ENCODE measurements at regions not wholly inside any gene's neighbourhood (a gene's known extent, or its start where the extent isn't known, plus 50 kb on each side); places are given as distances from the start of the nearest gene placed in this dataset.

- intact Hi-C loops (cut with micrococcal nuclease; ENCODE audit: unreplicated experiment) (no loop called here), in situ Hi-C loops (cut with HindIII; ENCODE audit: low pct_unique_long_range_greater_than_20kb, low sequenced_read_pairs) (no loop called here)
- Histone ChIP-seq H3K4me3 (ENCODE audit: low read depth in 2 of 2, low read length in 2 of 2) (no peak overlapping the region), H3K9me3 (ENCODE audit: control insufficient read depth, insufficient read depth, low read depth, low read length) (no peaks in the 10 kb centered on the region), H3K36me3 (ENCODE audit: control insufficient read depth, insufficient read depth, low read length) (no peaks in the 10 kb centered on the region), H3K4me1 (ENCODE audit: control insufficient read depth, insufficient read depth, low read length) (peaks cover 24% of the 10 kb centered on the region), H3K27me3 (ENCODE audit: control insufficient read depth, insufficient read depth, low read length) (no peaks in the 10 kb centered on the region), H3K27ac (ENCODE audit: low read length) (no peak overlapping the region)
- POLR2A ChIA-PET = no interaction called here
- DNase-seq (ENCODE audit: low read depth, low spot score) = no peak
- CTCF ChIA-PET = no interaction called here
- no peak for ATAC-seq
- BruUV-seq (replicated peaks) = no TSS peak
- no peak for TF ChIP-seq TCF7L2 (IDR thresholded peaks at IDR 0.05; ENCODE audit: low read depth, low read length)
- TF ChIP-seq SIN3A (IDR thresholded peaks at IDR 0.05; ENCODE audit: borderline replicate concordance, insufficient read depth, low read depth, low read length) = no peak
- no peak for TF ChIP-seq CTCF (IDR thresholded peaks at IDR 0.05)
- TF ChIP-seq REST (IDR thresholded peaks at IDR 0.05; ENCODE audit: insufficient read depth in 1 of 2, low read depth in 2 of 2, low read length in 1 of 2) = no peak
- no peak for TF ChIP-seq POLR2AphosphoS5 (IDR thresholded peaks at IDR 0.05; ENCODE audit: low read depth, low read length)
Observed at GRCh38 chr1:244960904-244961303, 96.6 kb upstream of the HNRNPU start.

GRCh38 chr1:244958593-244958992 lies 94.2 kb upstream of the HNRNPU start:
- Histone ChIP-seq H3K4me1 (ENCODE audit: control insufficient read depth, insufficient read depth, low read length) (peaks cover 5% of the 10 kb centered on the region), H3K27me3 (ENCODE audit: control insufficient read depth, insufficient read depth, low read length) (no peaks in the 10 kb centered on the region), H3K36me3 (ENCODE audit: control insufficient read depth, insufficient read depth, low read length) (no peaks in the 10 kb centered on the region), H3K4me3 (ENCODE audit: low read depth in 2 of 2, low read length in 2 of 2) (no peak overlapping the region), H3K27ac (ENCODE audit: low read length) (no peak overlapping the region), H3K9me3 (ENCODE audit: control insufficient read depth, insufficient read depth, low read depth, low read length) (no peaks in the 10 kb centered on the region)
- ATAC-seq (no peak), DNase-seq (ENCODE audit: low read depth, low spot score) (no peak)
- in situ Hi-C loops (cut with HindIII; ENCODE audit: low pct_unique_long_range_greater_than_20kb, low sequenced_read_pairs) (no loop called here), intact Hi-C loops (cut with micrococcal nuclease; ENCODE audit: unreplicated experiment) (no loop called here)
- POLR2A ChIA-PET = no interaction called here
- BruUV-seq (replicated peaks) = no TSS peak
- TF ChIP-seq CTCF (IDR thresholded peaks at IDR 0.05) (no peak), SIN3A (IDR thresholded peaks at IDR 0.05; ENCODE audit: borderline replicate concordance, insufficient read depth, low read depth, low read length) (no peak), REST (IDR thresholded peaks at IDR 0.05; ENCODE audit: insufficient read depth in 1 of 2, low read depth in 2 of 2, low read length in 1 of 2) (no peak), POLR2AphosphoS5 (IDR thresholded peaks at IDR 0.05; ENCODE audit: low read depth, low read length) (no peak), TCF7L2 (IDR thresholded peaks at IDR 0.05; ENCODE audit: low read depth, low read length) (no peak)
- CTCF ChIA-PET = no interaction called here
